ENCODE measurements at regions not wholly inside any gene's neighbourhood (a gene's known extent, or its start where the extent isn't known, plus 50 kb on each side); places are given as distances from the start of the nearest gene placed in this dataset.

GRCh38 chr9:13606586-13606985 lies 327.1 kb upstream of the MPDZ start:
- no peaks in the 10 kb centered on the region for H3K79me2 ChIP-seq (ENCODE audit: insufficient read depth, low read length)
- H2AFZ ChIP-seq (ENCODE audit: low read length), result no peak overlapping the region
- H3K4me2 ChIP-seq (ENCODE audit: low read length), result no peak overlapping the region
- H3K4me3 ChIP-seq (ENCODE audit: low read depth, low read length, poor library complexity, severe bottlenecking), result no peak overlapping the region
- no peaks in the 10 kb centered on the region for H3F3A ChIP-seq (ENCODE audit: insufficient read depth, low read length)
- no peaks in the 10 kb centered on the region for H3K9me2 ChIP-seq (ENCODE audit: low read depth, low read length)
- no peaks in the 10 kb centered on the region for H4K20me1 ChIP-seq (ENCODE audit: insufficient read depth, low read length)
- H3K9ac ChIP-seq (ENCODE audit: low read length), result no peak overlapping the region
- H3K9me3 ChIP-seq (ENCODE audit: low read length), result no peaks in the 10 kb centered on the region
- no peak overlapping the region for H3K27ac ChIP-seq (ENCODE audit: low read depth, low read length, poor library complexity, severe bottlenecking)
- no peak for TF ChIP-seq EZH2 (IDR thresholded peaks at IDR 0.05; ENCODE audit: borderline replicate concordance, low read length)
- no peak for TF ChIP-seq CTCF (IDR thresholded peaks at IDR 0.05; ENCODE audit: low read length)
- no peaks in the 10 kb centered on the region for H3K4me1 ChIP-seq (ENCODE audit: insufficient read depth, low read length, severe bottlenecking)
- no peaks in the 10 kb centered on the region for H3K36me3 ChIP-seq (ENCODE audit: insufficient read depth, low read length)
- H3K27me3 ChIP-seq (ENCODE audit: insufficient read depth, low read length), result no peaks in the 10 kb centered on the region

- Histone ChIP-seq H3K9me2 (ENCODE audit: low read depth, low read length) (no peaks in the 10 kb centered on the region), H4K20me1 (ENCODE audit: insufficient read depth, low read length) (no peaks in the 10 kb centered on the region), H3F3A (ENCODE audit: insufficient read depth, low read length) (no peaks in the 10 kb centered on the region), H3K79me2 (ENCODE audit: insufficient read depth, low read length) (no peaks in the 10 kb centered on the region), H3K4me2 (ENCODE audit: low read length) (no peak overlapping the region), H3K36me3 (ENCODE audit: insufficient read depth, low read length) (no peaks in the 10 kb centered on the region), H2AFZ (ENCODE audit: low read length) (no peak overlapping the region), H3K4me3 (ENCODE audit: low read depth, low read length, poor library complexity, severe bottlenecking) (no peak overlapping the region), H3K27ac (ENCODE audit: low read depth, low read length, poor library complexity, severe bottlenecking) (no peak overlapping the region), H3K27me3 (ENCODE audit: insufficient read depth, low read length) (no peaks in the 10 kb centered on the region), H3K9me3 (ENCODE audit: low read length) (no peaks in the 10 kb centered on the region), H3K4me1 (ENCODE audit: insufficient read depth, low read length, severe bottlenecking) (no peaks in the 10 kb centered on the region), H3K9ac (ENCODE audit: low read length) (no peak overlapping the region)
- TF ChIP-seq CTCF (IDR thresholded peaks at IDR 0.05; ENCODE audit: low read length) (no peak), EZH2 (IDR thresholded peaks at IDR 0.05; ENCODE audit: borderline replicate concordance, low read length) (no peak)
These were observed 324.4 kb upstream of the MPDZ start for GRCh38 chr9:13603921-13604320.

GRCh38 chr9:13598738-13599137 lies 319.2 kb upstream of the MPDZ start:
- Histone ChIP-seq H3K9ac (ENCODE audit: low read length) (no peak overlapping the region), H3K4me3 (ENCODE audit: low read depth, low read length, poor library complexity, severe bottlenecking) (no peak overlapping the region), H2AFZ (ENCODE audit: low read length) (no peak overlapping the region), H3K9me3 (ENCODE audit: low read length) (no peaks in the 10 kb centered on the region), H3F3A (ENCODE audit: insufficient read depth, low read length) (no peaks in the 10 kb centered on the region), H3K27ac (ENCODE audit: low read depth, low read length, poor library complexity, severe bottlenecking) (no peak overlapping the region), H4K20me1 (ENCODE audit: insufficient read depth, low read length) (no peaks in the 10 kb centered on the region), H3K4me2 (ENCODE audit: low read length) (no peak overlapping the region), H3K4me1 (ENCODE audit: insufficient read depth, low read length, severe bottlenecking) (no peaks in the 10 kb centered on the region), H3K36me3 (ENCODE audit: insufficient read depth, low read length) (no peaks in the 10 kb centered on the region), H3K79me2 (ENCODE audit: insufficient read depth, low read length) (no peaks in the 10 kb centered on the region), H3K27me3 (ENCODE audit: insufficient read depth, low read length) (no peaks in the 10 kb centered on the region), H3K9me2 (ENCODE audit: low read depth, low read length) (no peaks in the 10 kb centered on the region)
- TF ChIP-seq EZH2 (IDR thresholded peaks at IDR 0.05; ENCODE audit: borderline replicate concordance, low read length), result no peak
- no peak for TF ChIP-seq CTCF (IDR thresholded peaks at IDR 0.05; ENCODE audit: low read length)
